HG03103 (cell line): ENCODE measurements at regions not wholly inside any gene's neighbourhood (a gene's known extent, or its start where the extent isn't known, plus 50 kb on each side); places are given as distances from the start of the nearest gene placed in this dataset.
"Not testable (repeated sequence)": the region's sequence is repeated elsewhere in the genome, so short reads cannot be mapped to it uniquely, and the experiment has no call there.

Experiments
- ATAC-seq: cut with Tn5 transposase; IDR thresholded peaks from one replicate; pipeline ENCODE4 v1.9.1; 2021; ENCODE audit warnings: low read depth; ENCODE audit not compliant: unreplicated experiment

DNA sequence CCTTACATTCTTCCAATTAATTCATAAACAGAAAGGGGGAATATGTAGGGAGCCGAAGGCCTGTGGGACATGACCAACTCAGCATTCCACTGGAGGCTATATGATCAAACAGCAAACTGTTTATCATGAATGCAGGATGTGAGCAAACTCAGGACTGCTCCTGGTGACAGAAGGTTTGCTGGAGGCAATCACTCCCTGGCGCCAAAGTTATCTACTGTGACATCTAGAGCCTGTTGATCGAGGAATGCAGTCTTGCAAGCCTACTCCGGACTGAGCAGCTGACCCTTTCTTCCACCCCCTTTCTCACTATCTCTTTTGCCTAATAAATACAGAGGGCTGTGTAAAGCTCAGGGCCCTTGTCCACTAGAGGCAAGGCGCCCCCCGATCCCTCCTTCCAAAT, 122.0 kb upstream of the ZCCHC13 start:
- ATAC-seq, result not testable (repeated sequence)

DNA sequence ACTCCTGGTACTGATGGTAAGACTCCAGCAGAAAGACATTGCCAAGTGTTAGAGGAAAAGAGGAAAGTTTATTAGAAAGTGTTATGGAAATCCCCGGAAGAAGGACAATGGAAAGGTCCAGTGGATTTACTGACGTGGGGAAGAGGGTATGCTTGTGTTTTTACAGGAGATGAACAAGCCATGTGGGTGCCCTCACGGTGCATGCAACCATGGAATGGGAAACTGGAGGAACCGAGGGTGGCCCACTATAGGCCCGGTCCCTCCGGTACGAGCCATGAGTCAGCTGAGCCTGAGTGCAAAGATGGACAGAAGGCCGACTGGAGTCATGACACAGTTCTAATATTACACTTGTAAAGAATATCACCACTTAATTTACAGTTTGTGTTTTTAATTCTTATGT, 123.3 kb upstream of the ZCCHC13 start:
- no peak for ATAC-seq

DNA sequence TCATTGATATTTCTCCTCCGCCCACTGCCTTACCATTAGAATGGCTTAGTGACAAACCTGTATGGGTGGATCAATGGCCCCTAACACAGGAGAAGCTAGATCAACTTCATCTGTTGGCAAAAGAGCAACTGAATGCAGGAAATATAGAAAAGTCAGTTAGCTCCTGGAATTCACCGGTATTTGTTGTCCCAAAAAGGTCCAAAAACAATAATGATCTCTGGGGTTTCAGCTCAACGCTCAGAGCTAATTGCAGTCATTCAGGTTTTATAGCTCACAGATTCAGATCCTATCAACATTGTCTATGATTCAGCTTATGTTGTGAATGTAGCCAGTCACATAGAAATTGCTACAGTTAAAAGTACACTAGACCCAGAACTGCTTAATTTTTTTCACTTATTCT, 124.0 kb upstream of the ZCCHC13 start:
- ATAC-seq, result no peak

DNA sequence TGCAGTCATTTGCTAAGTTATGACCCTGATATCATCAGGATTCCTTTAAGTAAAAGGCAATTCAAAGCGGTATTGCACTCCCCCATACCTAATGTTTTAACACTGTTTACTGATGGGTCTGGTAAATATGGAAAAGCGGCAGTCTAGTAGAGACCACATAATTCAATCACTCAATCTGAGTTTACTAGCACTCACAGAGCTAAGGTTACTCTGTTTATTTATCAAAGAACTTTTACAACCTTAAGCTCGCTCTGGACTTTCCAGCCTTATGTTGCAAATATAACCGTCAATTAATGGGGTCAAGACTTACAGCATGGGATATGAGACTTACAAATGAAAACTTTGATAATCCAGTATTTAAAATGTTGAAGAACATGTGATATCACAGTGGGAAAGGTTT, 124.5 kb upstream of the ZCCHC13 start:
- no peak for ATAC-seq

DNA sequence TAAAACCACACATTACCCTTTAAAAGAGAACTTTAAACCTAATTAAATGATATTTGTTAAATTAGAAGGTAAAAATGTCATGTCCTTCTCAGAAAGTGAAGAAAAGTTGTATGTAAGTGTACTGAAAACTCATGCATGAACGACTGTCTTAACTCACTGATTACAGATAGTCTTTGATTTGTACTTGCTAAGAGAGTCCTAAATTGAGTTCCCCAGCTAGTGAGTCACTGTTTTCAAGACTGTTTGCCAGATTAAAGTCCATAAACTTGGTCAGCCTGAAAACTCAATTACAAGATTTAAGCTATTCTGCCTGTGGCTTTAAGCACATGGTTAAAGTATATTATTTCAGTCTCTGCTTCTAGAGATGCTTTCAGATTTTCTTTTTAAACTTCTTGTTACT, 124.9 kb upstream of the ZCCHC13 start:
- no peak for ATAC-seq

DNA sequence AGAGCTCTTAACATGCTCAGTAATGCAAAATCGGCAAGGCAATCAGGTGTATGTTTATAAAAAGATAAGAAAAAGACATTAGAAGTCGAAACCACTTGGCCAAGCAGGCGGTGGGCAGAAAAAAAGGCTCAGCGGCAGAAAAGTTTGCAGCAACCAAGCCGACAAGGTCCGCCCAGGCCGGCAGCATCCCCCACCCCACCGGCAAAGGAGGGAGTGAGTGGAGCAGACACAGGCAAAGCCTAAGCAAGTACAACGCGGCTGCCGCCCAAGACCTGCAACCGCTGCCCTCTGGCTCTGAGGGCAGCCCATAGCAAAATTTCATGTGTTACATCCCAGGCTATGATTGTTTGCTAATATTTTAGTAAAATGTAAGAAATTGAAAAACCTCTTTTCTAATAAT, 125.4 kb upstream of the ZCCHC13 start:
- no peak for ATAC-seq

DNA sequence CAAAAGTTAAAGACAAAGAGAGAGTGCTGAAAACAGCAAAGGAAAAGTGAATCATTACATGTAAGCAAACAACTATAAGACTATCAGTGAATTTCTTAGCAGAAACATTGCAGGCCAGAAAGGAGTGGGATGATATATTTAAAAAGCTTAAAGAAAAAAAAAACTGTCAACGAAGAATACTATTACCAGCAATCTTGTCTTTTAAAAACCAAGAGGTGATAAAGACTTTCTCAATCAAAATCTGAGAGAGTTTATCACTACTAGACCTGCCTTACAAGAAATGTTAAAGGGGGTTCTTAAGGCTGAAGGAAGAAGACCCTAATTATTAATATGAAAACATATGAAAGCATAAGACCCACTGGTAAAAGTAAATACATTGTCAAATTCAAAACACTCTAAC, 132.5 kb upstream of the ZCCHC13 start:
- no peak for ATAC-seq

DNA sequence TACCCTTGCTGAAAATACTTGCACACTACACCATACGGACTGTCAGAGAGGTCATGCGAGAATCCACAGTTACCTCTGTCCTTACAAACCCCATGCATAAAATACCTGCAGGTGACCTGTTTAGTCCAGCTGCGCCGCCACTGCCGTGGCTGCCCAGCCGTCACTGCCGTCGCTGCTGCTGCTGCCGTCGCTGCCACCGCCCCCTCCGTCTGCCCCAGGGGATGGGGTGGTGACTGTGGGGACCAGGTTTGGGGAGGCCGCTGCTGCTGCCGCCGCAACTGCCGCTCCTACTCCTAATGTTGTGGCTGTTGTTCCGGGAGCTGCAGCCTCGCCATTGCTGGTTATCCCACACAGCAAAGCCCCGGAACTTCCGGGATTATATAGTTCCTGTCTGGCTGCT, 141.8 kb upstream of the ZCCHC13 start:
- no peak for ATAC-seq

DNA sequence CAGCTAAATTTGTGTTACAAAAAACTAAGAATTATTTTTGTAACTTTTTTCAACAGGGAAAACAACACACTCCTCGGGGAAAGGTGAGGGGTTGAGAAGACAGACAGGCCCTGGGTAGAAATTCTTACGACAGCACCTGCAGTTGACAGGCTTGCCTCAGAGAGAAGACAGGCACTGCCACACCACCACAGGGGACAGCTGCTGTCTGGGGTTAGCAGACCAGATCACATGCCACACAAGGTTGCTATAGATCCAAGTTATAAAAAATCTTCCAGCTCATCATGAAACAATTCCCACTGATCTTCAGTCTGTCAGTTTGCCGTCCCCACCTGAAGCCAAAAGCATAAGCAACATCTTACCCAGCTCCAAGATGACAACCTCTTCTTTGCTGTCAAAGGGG, 143.2 kb upstream of the ZCCHC13 start:
- no peak for ATAC-seq

DNA sequence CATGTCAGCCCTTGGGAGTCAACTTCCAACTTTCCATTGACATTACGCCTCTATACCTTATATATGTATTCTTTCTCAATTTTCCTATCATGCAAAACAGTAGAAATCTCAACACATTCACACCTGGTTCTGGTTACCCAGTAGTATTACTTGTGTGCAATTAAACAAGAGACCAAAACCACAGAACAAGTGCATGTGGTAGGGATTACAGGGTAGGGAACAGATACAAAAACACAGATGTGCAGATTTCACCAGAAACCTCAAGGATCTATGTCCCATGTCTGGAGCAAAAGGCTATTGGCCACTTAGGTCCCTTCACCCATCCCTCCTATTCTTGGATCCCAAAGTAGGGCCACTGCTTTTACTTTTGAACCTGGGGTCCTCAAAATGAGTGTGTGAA, 143.6 kb upstream of the ZCCHC13 start:
- ATAC-seq, result no peak

DNA sequence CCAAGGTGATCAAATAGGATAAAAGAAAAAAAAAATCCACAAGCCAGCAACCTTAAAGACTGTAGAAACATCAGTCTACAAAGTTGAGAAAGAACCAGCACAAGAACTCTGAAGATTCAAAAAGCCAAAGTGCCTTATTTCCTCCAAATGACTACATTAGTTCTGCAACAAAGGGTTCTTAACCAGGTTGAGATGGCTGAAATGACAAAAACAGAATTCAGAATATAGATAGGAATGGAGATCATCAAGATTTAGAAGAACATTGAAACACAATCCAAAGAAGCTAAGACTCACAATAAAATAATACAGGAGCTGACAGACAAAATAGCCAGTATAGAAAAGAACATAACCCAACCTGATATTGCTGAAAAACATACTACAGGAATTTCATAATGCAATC, 156.5 kb upstream of the ZCCHC13 start:
- no peak for ATAC-seq

DNA sequence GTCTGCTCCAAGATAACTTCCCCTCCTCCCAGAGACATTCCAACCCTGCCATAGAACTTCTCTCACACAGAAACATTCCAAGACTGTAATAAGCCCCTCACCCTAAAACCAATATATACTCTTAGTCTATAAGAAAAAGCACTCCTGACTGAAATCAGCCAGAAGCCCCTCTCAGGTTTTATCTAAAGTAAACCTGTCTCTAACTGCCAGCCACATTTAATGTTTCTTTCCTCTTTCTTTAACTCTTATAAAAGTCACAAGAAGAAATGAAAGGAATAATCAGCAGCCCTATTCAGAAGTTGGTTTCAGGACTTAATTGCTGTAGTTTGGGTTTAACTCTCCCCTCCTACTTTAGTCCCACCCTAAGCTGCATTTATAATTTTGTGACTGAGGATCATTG, 165.0 kb upstream of the ZCCHC13 start:
- ATAC-seq, result no peak

DNA sequence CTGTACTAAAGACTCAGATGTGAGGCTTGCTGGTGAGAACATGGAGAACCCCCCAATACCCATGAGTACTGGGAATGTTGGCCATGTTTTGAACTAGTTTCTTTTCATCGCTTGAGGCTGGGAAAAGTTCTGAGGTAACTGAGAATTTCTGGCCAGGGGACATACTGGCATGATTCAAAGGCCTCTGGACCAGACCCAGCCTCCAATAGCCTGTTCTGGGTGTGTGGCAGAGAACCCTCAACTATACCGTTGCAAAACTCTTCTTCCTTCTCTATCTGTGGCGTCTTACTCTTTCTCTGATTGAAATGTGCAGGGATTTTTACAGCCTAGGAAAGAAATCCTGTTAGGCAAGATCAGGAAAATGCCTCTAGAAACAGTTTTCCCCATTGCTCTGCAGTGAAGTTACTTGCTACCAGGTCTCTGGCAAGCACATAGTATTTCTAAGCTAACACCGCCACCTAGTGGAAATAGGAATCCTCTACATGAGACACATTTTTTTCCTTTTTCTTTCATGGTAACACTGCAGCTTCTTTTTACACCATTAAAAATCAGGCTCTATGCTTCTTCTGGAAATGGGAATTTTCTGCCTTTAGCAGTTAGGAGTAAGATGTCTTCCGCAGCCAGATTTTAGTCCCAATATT, 170.7 kb upstream of the ZCCHC13 start:
- no peak for ATAC-seq

DNA sequence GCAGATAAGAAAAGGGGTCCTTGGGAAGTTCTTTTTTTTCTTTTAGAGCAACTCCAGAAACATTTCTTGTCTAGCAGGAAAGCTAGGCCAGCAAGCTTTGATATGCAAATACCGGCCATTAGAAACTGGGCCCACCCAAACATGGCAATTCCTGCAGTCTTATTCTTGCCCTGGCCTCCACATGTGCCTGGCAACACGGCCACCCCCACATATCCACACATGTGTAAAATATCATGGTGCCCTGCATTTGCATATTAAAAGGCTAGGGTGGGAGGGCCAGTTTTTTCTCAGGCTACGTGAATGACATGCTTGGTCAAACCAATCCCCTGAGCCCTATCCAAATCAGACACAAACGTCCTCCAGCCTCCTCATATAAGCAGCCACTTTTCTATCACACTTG, 171.7 kb upstream of the ZCCHC13 start:
- ATAC-seq, result no peak

DNA sequence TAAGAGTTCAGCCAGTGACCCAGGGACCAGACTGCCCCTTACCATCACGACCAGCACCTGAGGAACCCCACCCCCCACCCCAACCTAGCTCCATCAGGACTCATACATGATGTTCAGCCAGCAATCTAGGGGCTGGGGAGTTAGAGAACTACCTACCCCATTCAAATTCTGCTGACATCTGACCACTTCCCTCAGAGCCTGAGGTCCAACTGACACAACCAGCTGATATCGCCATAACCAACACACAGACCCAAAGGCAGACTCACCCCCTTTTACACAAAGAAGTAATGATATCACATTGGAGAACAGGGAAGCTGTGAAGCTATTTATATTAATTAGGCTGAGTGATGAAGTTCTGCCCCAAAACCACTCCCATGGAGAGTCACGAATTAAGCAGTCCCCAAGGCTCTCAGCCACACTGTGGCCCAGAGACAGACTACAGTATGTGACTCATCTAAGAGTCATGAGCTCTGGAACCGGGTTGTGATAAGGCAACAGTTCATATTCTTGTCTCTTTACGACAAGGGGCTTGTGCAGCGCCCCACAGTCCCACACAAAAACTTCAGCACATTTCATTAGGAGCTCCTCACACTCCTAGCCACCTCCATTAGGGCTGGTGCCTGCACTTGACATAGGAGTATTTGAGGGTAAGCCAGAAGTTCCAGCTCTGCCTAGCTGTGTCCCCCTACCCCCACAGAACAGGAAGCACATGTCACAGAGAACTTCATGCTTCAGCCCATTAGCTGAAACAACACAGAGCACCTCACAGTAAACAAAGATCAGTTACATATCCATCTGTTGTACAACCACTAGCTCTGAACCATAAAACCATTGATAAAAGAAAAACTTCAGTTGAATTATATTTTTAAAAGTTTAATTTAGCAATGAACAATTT, 184.7 kb upstream of the ZCCHC13 start:
- no peak for ATAC-seq

DNA sequence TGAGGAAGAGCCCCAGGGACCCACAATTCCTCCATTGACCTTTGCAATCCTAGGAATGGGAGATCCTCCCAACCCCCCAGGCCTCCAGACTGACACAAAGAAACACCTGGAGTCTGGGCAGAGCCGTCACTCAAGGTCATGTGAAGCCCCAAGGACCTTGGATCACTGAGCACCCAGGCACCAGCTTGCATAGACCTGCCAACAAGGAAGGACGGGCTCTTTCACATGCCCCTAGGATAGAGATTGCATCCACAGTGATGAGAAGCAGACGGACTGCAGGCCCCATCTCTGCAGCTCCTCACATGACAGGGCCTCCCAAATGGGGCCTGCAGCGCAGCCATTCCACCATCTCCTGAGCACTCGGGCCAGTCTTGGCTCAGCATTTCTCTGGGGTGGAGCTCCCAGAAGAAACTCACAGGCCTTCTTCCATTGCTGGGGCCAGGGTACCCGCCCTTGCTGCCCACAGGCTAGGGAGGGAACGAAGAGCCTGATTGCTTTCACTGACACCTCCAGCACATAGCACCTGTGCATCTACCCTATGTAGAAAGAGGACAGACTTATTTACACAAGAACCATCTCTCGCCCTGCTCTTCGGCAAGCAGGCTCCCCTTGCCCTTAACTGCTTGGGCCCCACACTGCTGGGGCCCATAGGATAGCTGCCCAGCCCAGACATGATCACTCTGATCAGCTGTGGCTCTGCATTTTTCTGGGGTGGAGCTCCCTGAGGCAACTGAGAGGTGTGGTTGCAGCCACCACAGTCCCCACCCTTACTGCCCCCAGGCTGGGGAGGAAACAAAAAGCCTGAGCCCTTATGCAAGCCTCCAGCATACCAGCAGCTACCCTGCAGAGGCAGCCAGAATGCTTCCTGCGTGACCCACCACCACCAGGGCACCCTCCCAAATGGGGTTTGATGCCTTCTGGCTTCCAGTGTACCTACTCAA, 185.7 kb upstream of the ZCCHC13 start:
- ATAC-seq, result no peak

DNA sequence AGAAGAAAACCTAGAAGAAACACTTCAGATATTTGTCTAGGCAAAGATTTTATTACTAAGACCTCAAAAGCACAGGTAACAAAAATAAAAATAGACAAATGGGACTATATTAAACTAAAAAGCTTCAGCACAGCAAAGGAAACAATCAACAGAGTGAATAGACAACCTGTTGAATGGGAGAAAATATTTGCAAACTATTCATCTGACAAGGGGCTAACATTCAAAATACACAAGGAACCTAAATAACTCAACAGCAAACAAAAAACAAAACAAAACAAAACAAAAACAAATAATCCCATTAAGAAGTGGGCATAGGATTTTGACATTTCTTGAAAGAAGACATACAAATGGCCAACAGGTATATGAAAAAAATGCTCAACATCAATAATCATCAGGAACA, 192.7 kb upstream of the ZCCHC13 start:
- ATAC-seq, result no peak

DNA sequence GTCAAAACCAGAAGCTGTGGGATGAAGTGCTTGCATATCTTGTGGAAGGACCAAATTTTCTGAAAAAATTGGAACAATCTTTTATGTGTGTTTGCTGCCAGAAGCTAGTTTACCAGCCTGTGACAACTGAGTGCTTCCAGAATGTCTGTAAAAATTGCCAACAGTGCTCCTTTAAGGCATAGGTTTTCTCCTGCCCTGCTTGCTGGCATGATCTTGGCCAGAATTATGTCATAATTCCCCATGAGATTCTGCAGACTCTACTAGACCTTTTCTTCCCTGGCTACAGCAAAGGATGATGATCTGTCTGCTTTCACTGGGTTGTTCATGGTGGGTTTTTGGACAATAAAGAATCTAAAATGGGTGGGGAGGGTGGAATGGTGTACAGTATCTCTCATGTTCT, 196.3 kb upstream of the ZCCHC13 start:
- no peak for ATAC-seq

DNA sequence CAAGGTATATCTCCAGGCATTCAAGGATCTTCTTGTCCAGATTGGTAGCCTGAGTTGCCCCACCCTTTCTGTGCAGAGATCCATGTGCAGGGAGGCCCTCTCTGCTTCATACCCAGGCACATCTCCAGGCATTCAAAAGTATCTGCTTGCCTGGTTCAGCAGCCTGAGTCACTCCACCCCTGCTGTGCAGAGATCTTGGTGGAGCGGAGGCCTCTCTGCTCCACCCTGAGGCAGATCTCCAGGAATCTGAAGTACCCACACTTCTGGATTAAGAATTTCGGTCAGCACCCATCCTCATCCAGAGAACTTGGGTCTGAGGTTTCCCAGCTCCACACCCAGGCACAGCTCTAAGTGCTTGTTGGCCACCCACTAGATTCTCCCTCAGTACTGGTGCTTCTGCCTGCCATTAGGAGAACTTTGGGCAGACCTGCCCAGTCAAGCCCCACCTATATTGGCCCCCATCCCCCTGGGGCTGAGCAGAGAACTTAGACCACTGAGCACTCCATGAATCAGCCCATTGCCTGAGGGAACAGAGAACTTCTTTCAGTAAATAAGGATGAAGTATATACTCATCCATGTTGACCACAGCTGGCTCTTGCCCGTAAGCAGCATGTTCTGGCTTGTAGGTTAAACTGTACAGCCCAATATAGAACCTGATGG, 199.5 kb upstream of the ZCCHC13 start:
- no peak for ATAC-seq

DNA sequence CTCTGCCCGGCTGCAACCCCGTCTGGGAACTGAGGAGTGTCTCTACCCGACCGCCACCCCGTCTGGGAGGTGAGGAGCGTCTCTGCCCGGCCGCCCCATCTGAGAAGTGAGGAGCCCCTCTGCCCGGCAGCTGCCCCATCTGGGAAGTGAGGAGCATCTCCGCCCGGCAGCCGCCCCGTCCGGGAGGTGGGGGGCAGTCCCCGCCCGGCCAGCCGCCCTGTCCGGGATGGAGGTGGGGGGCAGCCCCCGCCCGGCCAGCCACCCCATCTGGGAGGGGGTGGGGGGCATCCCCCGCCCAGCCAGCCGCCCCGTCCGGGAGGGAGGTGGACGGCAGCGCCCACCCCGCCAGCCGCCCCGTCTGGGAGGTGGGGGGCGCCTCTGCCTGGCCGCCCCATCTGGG, 205.6 kb upstream of the ZCCHC13 start:
- not testable (repeated sequence) for ATAC-seq

DNA sequence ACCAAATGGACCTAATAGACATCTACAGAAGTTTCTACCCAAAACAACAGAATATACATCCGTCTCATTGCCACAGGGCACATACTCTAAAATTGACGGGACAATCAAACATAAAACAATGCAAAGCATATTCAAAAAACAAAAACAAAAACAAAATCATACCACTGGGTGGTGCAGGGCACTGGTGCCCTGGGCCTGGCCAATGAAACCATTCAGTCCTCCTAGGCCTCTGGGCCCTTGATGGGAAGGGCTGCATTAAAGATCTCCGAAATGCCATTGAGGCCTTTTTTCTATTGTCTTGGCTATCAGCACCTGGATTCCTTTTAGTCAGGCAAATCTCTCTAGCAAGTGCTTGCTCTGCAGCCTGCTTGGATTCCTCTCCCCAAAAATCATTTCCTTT, 213.9 kb upstream of the ZCCHC13 start:
- no peak for ATAC-seq
